Inflammatory macrophage treated with lipopolysaccharide for 1 hour (primary cell): ENCODE measurements at regions not wholly inside any gene's neighbourhood (a gene's known extent, or its start where the extent isn't known, plus 50 kb on each side); places are given as distances from the start of the nearest gene placed in this dataset.

Source experiments
- DNase-seq, 2 donors: peaks; one replicate each; pipeline ENCODE4 v3.0.0-alpha.2; 2020 to 2022

DNA sequence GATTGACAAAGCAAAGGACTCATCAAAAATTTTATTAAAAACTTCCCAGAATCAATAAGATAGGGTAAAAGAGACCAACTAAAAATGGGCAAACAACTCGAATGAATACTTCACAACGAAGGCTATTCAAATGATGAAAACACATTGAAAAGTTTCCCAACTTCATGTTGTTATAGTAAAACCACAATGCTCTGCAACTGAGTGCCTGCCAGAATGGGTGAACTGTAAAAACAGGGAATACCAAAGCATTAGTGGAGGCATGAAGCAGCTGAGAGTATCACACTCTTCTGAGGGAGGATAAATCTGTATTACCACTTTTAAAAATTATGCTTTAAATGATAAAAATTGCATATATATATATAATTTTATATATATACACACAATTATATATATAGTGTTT is 1214.7 kb downstream of the SORCS3 start:
- no peak for DNase-seq

DNA sequence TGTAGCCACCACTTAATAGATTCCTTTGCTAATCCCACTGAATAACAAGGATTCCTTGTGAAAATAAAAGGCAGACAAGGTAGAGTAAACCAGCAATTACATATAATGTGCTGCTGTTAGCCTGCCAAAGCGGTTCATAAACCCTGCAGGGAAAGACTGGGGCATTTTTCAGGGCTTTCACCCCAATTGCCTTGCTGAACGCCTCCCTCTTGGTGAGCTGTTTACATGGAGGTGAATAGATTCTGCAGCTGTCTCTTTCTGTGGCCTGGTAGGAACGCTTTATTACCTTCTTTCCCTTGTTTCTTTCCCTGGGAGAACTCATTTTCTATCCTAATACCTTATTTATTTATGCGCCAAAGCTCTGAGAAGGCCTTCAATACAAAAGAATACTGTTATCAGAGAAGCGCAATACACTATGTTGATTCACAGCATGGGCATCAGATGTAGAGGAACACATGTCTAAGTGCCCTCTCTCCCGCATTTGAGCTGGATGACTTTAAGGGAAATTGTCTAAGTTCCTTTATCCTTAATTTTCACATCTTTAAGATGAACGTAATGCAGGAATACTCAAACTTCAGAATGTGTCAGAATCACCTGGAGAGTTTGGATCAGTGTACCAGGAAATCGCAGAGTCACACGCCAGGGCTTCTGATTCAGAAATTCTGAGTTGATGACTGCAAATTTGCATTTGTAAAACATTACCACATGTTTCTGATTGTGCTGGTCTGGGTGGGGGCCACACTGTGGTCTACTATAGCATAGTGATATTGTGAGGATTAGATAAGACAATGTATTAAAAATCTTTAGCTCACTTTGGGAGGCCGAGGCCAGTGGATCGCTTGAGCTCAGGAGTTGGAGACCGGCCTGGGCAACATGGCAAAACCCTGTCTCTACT is 1203.8 kb downstream of the SORCS3 start:
- no peak for DNase-seq

DNA sequence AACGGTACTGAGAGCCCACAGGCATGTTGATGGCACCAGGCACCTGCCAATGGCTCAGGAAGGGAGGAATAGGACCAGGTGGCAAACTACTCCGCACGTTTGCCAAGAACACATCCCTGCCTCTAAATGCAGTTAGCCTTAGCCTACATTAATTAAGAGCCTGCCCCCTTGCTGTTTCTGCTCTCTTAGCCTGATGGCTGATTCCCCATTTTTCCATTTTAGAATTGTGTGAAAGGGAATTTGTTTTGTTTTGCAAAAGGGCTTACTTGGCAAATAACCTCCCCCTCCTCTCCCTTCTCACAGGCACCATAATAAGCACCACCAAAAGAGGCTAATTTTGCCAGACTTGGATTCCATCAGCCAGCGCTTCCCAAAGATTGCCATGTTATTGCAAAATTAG is 1203.2 kb downstream of the SORCS3 start:
- no peak for DNase-seq

DNA sequence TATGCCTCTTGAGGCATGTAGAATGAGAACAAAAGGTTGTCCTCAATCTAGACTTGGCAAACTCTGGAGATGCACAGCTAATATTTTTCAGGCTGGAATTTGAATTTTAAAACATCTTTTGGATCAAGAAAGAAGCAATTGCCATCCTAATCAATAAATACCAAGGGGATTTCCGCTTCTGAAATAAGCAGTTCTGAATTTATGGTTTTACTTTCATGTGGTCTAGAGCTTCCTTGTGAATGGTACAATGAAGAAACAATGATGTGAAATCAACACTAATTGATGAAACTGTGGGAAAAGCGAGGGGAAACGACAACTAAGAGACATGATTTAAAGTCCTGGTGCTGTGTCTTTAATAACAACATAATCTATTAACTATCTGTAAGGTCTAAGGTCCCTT is 1202.7 kb downstream of the SORCS3 start:
- DNase-seq = no peak

DNA sequence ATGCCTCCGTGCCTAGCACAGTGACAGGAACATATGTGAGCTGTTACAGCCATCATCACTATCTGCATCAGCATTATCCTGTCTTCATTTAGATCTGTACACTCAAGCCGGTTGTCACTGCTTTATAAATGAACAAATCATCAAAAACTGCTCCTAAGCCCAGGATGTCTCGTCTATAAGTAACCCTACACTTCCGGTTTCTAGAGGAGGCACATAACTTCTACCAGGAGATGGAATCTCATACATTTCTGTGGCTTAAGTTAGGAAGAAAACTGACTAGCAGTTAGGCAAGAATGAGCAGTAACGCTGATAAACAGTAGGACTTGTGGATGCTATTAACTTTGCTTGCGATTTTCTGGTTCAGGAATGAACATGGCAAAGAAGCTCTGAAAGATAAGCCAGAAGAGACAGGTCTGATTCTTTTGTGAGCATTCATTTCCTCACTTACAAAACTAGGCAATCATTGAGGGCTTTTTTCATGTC is 1199.2 kb downstream of the SORCS3 start:
- DNase-seq = no peak

DNA sequence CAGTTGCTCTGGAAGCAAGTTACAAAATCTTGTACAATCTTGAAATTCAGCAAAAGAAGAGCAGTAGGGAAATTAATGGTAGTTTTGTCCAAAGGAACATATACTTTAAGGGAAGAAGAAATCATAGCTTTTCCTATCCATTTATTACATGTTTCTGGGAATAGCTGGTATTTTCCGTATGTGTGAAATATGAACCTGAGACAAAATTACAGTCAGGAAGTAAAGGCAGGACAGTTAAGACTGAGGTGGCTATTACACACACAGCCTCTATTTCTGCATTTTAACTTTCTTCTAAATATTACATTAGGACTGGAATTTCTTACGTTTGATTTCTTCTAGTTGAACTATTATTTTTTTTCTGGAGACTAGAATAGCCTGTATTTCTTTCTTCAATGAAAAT is 1197.3 kb downstream of the SORCS3 start:
- DNase-seq = no peak

DNA sequence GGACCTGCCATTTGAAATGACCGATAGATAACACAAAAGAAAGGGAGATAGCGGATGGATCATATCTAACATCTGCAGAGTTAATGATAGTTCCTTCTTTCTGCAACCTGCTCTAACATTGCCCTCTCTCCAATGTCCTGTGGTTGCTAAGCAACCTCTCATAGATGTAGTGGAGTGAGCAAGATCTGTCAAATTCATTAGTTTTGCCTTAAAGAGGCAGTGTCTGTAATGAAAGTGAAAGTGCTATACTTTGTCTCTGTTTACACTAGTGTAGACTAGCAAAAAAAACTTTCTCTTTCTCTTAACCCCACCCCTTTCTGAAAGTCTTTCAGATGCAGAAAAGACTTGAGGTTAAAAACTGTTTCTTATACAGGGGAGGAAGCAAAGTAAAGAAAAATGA is 1196.9 kb downstream of the SORCS3 start:
- peak; percentile 10 to 11 for DNase-seq

DNA sequence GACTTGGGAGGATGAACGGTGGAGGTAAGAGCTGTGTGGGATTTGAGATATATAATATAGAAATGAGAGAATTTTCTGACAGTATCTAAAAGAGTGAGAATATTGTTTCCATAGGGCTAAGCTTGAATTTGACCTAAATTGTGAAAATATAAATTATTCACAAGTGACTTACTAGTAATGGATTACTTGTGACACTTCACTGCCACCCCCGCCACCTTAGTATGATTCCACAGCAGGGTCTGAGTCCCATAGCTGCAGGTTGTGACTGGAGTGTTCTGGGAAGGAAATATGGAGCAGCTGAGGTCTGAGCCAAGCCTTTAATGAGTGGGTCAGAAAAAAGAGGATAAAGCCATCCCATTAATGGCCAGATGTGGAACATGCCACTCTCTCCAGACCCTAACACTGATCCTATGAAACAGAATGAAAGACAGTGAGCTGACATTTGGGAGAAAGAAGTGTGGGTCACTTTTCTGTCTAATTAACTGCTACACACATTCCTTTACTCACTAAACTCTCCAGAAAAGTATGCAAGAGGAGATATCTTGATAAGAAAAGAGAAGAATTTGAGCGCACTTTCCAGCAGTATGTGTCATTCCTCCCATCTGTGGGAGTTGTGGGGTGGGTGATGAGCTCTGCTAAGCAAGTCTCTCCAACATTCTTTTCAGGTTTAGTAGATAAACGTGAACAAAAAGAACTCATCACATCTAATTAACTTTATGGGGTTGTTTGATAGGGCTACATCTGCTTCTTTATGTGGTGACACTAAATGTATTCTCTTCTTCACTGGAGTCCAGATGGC is 1193.4 kb downstream of the SORCS3 start:
- DNase-seq = no peak

DNA sequence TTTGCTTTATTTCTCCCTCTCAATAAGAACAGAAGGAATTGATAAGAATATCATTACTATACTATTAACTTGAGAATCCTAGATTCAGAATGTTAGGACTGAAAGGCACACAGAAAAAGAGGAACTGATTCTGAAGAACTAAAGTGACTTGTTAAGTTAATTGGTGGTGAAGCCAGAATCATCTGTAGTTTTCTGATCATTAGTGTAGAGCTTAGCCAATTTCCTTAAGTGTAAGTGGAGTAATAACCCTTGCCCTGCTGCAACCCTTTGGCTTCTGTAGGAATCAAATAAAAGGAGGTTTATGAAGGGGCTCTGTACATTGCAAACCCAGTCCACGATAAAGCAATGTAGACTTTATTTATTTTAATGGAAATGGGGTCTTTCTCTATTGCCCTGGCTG is 1186.0 kb downstream of the SORCS3 start:
- no peak for DNase-seq

DNA sequence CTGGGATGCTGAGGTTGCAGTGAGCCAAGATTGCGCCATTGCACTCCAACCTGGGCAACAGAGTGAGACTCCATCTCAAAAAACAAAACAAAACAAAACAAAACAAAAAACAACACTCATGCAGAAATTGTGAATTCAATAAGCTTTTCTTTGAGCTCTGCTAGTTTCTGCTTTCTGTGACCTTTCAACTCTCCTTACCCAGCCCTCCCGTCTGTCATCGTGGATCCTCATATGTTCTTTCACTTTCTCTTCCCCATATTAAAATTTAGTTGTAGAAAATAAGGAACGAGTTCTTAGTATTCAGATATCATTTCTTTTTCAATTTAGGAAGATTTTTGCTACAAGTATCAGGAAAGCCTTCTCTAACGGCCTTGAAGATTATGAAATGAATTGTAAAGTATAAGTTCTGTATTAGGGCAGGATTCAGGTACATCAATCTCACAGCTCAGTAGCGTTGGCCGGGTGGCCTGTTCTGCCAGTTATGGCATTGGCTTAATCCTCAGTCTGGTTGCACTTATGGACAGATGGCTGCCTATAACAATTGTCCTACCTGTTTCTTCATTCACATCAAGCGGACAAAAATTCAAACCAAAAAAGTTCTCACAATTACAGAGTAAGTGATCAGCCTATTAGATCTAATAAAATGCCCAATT is 1167.0 kb downstream of the SORCS3 start:
- DNase-seq = peak; percentile 4 to 24

DNA sequence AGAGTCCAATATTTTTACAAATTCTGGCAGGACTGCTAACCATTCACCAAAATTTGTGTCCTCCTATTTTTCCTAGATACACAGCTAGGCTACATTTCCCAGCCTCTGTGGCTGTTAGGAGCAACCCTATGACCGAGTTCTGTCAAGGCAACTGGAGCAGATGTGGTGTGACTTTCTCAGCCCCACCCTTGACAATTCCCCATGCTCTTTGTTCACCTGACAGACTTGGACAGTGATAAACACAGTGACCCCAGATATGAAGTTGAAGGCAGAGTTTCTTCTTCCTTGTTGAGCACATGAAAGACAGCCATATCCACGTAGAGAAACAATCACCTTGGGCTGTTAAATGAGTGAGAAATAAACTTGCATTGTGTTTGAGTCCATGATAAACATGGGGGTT is 1162.1 kb downstream of the SORCS3 start:
- no peak for DNase-seq

DNA sequence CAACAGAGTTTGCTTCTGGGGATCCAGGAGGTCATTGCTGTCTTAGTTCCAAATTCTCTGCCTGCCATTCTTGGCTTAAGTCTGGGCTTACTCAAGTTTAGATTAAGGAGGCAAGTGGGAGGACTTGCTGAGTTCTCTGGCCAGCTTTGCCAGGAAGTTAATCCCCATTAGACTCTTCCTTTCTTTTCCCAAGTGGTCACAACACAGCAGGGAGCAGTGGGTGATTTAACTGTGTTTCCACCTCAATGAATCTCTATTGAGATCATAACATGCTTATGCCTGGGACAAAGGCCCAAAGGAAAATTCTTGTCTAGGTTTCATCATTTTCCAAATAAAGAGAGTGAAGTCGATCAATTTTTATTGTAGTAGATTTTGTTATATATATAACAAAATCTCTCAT is 1159.6 kb downstream of the SORCS3 start:
- DNase-seq = no peak

DNA sequence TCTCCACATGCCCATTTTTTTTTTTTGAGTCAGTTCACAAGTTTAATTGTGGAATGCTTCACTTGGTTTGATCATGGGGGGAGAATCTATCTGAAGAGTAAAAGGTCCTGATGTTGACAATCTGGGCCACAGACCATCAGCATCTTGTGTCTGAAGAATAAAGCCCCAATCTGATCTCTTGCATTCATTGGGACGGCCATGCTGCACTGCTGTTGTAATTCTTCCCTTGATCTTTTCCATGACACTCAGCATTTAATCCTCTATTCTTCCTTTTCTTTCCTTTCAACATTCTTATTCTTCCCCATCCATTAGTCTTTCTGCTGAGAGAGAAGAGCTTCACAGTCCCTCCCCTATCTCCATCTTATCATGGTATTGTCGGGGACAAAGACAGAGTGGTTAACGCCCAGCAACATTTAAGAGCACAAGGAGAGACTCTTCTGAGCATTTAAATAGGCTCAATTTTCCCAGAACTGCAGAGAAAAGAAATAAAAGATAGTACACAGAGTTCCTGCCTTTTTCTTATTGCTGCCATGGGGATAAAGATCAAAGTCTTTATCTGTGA is 1157.3 kb downstream of the SORCS3 start:
- DNase-seq = no peak

DNA sequence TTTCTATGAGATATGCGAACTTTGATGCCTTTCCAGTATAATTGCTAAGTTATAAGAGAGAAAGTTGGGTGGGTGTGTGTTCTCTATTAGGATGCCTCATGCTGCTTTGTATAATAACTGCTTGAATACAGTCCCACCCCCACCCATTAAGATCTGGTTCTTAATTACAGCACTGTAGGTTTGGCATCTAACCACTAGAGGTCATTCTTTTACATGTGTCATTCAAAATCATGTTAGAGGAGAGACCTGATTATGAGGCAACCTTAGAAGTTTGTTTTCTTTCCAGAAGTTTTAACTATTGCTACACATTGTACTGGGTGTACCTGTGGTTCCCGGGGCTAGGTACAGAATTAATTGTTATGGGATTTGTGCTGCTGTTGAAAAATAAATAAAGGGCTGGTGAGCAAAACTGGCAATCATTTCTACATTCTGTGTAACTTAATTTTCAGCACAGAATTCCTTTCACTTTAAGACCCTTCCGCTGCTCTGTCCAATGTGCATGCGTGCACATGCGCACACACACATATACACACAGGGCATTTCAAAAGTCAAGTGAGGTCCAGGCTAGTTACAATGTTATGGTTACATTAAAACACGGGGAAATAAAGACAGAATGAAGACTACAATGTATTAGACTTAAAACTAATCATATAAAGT is 1156.3 kb downstream of the SORCS3 start:
- peak in 1 of 2 donors; percentile 36 for DNase-seq

DNA sequence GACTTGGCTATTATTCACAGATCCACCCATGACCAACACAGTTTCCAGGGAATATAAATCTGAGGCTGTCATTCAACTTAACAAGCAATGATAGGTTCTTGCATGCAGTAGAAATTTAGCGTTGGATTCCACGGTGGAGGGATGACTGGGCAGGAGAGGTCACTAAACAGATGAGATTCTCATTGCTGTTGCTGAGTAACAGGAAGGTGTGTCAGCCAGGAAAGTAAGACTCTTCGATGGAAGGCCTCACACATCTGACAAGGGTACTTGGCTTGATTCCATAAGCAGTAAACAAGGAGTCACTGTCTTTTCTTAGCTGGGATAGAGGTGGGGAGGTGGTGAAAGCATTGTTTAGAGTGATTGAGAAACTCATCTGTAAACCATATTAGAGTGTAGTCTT is 1152.0 kb downstream of the SORCS3 start:
- no peak for DNase-seq

DNA sequence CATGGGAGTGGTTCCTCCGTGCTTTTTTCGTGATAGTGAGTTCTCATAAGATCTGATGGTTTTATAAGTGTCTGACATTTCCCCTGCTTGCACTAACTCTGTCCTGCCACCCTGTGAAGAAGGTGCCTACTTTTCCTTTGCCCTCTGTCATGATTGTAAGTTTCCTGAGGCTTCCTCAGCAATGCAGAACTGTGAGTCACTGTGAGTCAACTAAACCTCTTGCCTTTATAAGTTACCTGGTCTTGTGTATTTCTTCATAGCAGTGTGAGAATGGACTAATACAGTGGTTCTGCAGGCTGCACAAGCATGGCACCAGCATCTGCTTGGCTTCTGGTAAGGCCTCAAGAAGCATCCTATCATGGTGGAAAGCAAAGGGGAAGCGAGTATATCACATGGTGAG is 1144.6 kb downstream of the SORCS3 start:
- no peak for DNase-seq

DNA sequence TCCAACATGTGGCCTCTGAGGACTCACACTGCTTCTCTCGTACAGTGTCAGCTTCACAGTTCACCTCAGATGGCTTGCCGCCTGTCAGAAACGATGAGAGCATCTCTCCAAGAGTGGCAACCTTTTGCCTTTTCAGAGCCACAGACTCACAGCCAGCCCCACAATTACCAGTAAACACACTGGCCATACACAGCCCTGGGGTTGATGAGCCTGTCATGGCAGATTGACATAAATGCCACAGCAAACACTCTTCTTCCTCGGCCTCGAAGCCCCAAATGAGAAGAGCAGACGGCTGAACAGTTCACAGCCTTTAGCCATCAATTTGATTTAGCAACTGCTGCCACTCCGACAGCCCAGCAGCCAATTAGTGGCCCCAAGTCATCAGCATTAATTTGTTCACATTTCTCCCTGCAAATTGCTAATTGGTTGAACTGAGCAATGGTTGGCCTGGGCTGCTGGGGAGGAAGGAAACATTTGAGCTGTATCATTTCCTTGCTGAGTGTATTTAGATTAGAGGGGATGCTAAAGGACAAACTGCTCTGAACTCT is 1142.9 kb downstream of the SORCS3 start:
- no peak for DNase-seq

DNA sequence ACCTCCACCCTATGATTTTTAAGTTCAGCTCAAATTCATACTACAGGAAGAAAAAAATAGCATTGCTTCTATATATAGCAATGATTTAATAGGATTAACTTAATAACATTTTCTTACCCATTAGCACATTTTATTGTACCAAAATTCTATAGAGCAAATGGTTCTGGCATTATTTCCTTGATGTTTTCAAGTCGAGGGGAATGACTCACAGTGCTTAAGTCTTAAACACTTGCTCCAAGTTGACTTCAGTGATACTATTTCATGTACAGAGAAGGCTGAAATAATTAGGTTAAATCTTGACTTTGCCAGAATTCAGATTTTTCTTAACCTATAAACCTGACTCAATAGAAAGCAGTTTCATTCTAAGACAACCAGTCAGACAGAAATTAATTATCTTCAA is 1133.8 kb downstream of the SORCS3 start:
- DNase-seq = no peak

DNA sequence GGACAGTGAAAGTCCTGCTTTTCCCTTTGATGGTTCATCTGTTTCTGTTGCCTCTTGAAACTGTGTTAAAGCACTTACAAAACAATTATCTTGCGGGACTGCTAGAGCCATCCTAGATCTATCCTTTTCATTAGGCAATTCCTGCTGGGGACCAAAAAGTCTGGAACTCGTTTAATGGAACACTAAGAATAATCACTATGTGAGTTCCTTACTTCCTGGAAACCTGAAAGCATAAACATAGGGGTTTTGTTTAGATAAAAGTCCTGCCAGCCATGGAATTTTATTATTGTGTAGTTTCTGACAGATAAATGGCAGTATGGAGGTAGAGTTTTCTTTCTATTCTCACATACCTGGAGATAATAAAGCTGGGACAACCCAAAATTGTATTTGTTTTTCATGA is 1133.3 kb downstream of the SORCS3 start:
- no peak for DNase-seq

DNA sequence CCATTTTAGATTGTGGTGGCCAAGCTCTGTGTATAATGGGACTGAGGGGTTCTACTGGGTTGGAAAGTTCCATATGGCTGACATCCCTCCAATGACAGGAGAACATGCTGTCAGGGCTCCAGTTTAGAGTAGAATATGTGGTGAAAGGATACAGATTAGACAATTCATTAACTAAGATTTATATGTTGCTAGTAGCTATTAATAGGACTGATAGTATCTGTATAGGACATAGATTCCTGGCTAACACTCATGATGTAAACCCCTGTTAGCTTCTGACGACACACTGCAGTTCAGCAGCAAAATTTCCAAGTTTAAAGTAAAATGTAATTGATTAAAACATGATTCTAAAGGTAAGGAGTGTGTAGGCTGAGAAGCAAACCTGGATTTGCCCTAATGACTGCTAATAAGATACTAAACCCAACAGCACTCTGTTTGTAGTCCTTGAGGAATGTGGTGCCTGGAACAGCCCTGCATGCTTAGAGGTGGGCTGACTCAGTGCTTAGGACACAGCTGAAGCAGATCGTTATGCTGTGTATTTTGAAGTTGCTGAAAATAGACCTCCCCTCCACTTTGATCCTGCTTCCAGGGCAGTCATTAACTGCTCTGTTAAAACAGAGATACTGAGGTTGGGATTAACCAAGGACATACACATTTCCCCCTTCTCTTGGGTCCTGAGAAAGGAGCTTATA is 1129.6 kb downstream of the SORCS3 start:
- DNase-seq = no peak
